ENCODE measurements at regions not wholly inside any gene's neighbourhood (a gene's known extent, or its start where the extent isn't known, plus 50 kb on each side); places are given as distances from the start of the nearest gene placed in this dataset.

DNA sequence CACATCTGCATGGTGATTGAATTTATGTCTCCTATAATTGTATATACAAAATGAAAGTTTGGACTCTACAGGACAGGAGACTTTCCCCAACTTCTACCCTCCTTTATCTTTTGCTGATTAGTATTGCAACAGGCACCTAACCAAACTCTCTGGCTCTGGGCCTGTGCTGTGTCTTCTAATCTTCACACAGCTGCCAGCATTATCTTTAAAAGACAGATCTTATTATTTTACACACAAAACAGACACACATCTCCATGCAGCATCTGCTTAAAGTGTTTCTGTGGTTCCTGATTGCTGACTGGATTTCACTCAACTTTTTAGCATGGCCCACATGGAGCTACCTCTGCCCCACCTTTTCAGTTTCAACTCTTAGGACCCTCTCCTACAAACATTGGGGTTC, 154.9 kb upstream of the PELI2 start:
- FAIRE-seq (no peak), DNase-seq (ENCODE audit: low read depth) (no peak)
- Histone ChIP-seq H3K9ac (ENCODE audit: low read length) (no peak overlapping the region), H2AFZ (ENCODE audit: low read depth, low read length) (no peak overlapping the region), H4K20me1 (ENCODE audit: insufficient read depth, low read length) (no peaks in the 10 kb centered on the region), H3K27me3 (ENCODE audit: insufficient read depth, low read length) (peaks cover 2% of the 10 kb centered on the region), H3K4me3 (ENCODE audit: insufficient read depth, low read depth, low read length) (no peak overlapping the region), H3K4me2 (ENCODE audit: low read length) (no peak overlapping the region), H3K79me2 (ENCODE audit: insufficient read depth, low read length) (no peaks in the 10 kb centered on the region), H3K9me3 (ENCODE audit: insufficient read depth, low read depth, low read length) (no peaks in the 10 kb centered on the region), H3K27ac (ENCODE audit: low read depth, low read length) (no peak overlapping the region), H3K4me1 (ENCODE audit: insufficient read depth, low read length) (no peaks in the 10 kb centered on the region), H3K36me3 (ENCODE audit: insufficient read depth, low read length) (no peaks in the 10 kb centered on the region)
- peaks cover 4% of the 10 kb centered on the region for H3K27me3 Mint-ChIP-seq (ENCODE audit: low read depth, unreplicated experiment)
- no peak for TF ChIP-seq EZH2 (IDR thresholded peaks at IDR 0.05; ENCODE audit: insufficient read depth, low read length)
- TF ChIP-seq, protein P1, sequence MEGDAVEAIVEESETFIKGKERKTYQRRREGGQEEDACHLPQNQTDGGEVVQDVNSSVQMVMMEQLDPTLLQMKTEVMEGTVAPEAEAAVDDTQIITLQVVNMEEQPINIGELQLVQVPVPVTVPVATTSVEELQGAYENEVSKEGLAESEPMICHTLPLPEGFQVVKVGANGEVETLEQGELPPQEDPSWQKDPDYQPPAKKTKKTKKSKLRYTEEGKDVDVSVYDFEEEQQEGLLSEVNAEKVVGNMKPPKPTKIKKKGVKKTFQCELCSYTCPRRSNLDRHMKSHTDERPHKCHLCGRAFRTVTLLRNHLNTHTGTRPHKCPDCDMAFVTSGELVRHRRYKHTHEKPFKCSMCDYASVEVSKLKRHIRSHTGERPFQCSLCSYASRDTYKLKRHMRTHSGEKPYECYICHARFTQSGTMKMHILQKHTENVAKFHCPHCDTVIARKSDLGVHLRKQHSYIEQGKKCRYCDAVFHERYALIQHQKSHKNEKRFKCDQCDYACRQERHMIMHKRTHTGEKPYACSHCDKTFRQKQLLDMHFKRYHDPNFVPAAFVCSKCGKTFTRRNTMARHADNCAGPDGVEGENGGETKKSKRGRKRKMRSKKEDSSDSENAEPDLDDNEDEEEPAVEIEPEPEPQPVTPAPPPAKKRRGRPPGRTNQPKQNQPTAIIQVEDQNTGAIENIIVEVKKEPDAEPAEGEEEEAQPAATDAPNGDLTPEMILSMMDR (IDR thresholded peaks at IDR 0.05; ENCODE audit: insufficient read depth, low read depth, low read length), result no peak
- no peaks in the 10 kb centered on the region for H3K4me1 Mint-ChIP-seq (ENCODE audit: low read depth, unreplicated experiment)
- H3K36me3 Mint-ChIP-seq (ENCODE audit: low read depth, unreplicated experiment), result no peaks in the 10 kb centered on the region
- no peak overlapping the region for H3K4me3 Mint-ChIP-seq (ENCODE audit: unreplicated experiment)
- H3K27ac Mint-ChIP-seq (ENCODE audit: unreplicated experiment), result no peak overlapping the region
- H3K9me3 Mint-ChIP-seq (ENCODE audit: unreplicated experiment), result no peaks in the 10 kb centered on the region

DNA sequence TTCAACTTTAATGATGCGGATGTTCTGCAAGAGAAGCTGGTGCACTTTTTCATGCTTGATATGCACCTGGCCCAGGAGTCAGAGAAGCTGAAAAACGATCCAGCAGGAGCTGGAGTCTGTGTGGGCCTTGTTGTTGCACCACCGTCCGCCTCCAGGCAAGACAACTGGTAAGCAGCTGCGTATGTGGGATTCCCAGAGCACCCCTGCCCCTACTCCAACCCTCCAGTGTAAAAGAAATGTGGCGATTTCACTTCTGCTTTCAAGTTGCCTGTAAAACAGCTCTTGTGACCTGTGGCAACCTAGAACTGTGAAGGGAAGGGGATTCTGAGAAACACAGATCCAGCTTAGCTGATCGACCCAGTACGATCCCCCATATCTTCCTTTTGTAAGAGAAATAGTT, 154.1 kb upstream of the PELI2 start:
- Histone ChIP-seq H3K4me2 (ENCODE audit: low read length) (no peak overlapping the region), H3K79me2 (ENCODE audit: insufficient read depth, low read length) (no peaks in the 10 kb centered on the region)
- no peak for FAIRE-seq

DNA sequence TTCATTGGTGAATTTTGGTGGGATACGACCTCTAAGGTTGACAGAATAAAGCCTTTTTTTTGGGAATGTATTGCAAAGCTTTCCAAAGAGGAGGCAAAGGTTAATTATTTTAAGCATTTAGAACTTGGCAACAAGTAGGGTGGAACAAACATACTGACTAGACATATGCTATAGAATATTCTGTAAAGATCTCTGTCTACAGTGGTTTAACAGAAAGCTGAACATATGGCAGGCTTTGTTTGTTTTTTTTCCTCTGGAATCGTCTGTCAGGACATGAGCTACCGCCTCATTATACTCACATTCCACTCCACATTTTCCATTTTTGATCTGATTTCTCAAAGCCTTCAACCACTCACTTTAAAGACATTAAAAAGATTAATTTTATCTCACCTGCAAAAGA, 153.4 kb upstream of the PELI2 start:
- no peaks in the 10 kb centered on the region for H3K79me2 ChIP-seq (ENCODE audit: insufficient read depth, low read length)
- H3K27me3 ChIP-seq (ENCODE audit: insufficient read depth, low read length), result peaks cover 2% of the 10 kb centered on the region
- Mint-ChIP-seq H3K27me3 (ENCODE audit: low read depth, unreplicated experiment) (peaks cover 3% of the 10 kb centered on the region), H3K36me3 (ENCODE audit: low read depth, unreplicated experiment) (peaks cover 2% of the 10 kb centered on the region), H3K4me1 (ENCODE audit: low read depth, unreplicated experiment) (no peaks in the 10 kb centered on the region), H3K4me3 (ENCODE audit: unreplicated experiment) (no peak overlapping the region), H3K27ac (ENCODE audit: unreplicated experiment) (no peak overlapping the region), H3K9me3 (ENCODE audit: unreplicated experiment) (no peaks in the 10 kb centered on the region)
- TF ChIP-seq, protein P1 (IDR thresholded peaks at IDR 0.05; ENCODE audit: insufficient read depth, low read depth, low read length), result no peak
- TF ChIP-seq EZH2 (IDR thresholded peaks at IDR 0.05; ENCODE audit: insufficient read depth, low read length), result no peak
- no peak for DNase-seq (ENCODE audit: low read depth)
- H2AFZ ChIP-seq (ENCODE audit: low read depth, low read length), result no peak overlapping the region
- H3K9ac ChIP-seq (ENCODE audit: low read length), result no peak overlapping the region
- H4K20me1 ChIP-seq (ENCODE audit: insufficient read depth, low read length), result no peaks in the 10 kb centered on the region
- H3K27ac ChIP-seq (ENCODE audit: low read depth, low read length), result no peak overlapping the region
- H3K9me3 ChIP-seq (ENCODE audit: insufficient read depth, low read depth, low read length), result no peaks in the 10 kb centered on the region
- H3K4me2 ChIP-seq (ENCODE audit: low read length), result no peak overlapping the region
- no peaks in the 10 kb centered on the region for H3K36me3 ChIP-seq (ENCODE audit: insufficient read depth, low read length)
- FAIRE-seq, result no peak
- H3K4me1 ChIP-seq (ENCODE audit: insufficient read depth, low read length), result no peaks in the 10 kb centered on the region
- no peak overlapping the region for H3K4me3 ChIP-seq (ENCODE audit: insufficient read depth, low read depth, low read length)

More for the DNA sequence above, 154.1 kb upstream of the PELI2 start:
- Histone ChIP-seq H4K20me1 (ENCODE audit: insufficient read depth, low read length) (no peaks in the 10 kb centered on the region), H2AFZ (ENCODE audit: low read depth, low read length) (no peak overlapping the region), H3K27ac (ENCODE audit: low read depth, low read length) (no peak overlapping the region), H3K36me3 (ENCODE audit: insufficient read depth, low read length) (no peaks in the 10 kb centered on the region), H3K4me3 (ENCODE audit: insufficient read depth, low read depth, low read length) (no peak overlapping the region), H3K27me3 (ENCODE audit: insufficient read depth, low read length) (peaks cover 2% of the 10 kb centered on the region), H3K4me1 (ENCODE audit: insufficient read depth, low read length) (no peaks in the 10 kb centered on the region), H3K9me3 (ENCODE audit: insufficient read depth, low read depth, low read length) (no peaks in the 10 kb centered on the region), H3K9ac (ENCODE audit: low read length) (no peak overlapping the region)
- no peak for DNase-seq (ENCODE audit: low read depth)
- no peak overlapping the region for H3K4me3 Mint-ChIP-seq (ENCODE audit: unreplicated experiment)
- TF ChIP-seq, protein P1 (IDR thresholded peaks at IDR 0.05; ENCODE audit: insufficient read depth, low read depth, low read length), result no peak
- no peak for TF ChIP-seq EZH2 (IDR thresholded peaks at IDR 0.05; ENCODE audit: insufficient read depth, low read length)
- H3K4me1 Mint-ChIP-seq (ENCODE audit: low read depth, unreplicated experiment), result no peaks in the 10 kb centered on the region
- peaks cover 3% of the 10 kb centered on the region for H3K27me3 Mint-ChIP-seq (ENCODE audit: low read depth, unreplicated experiment)
- H3K36me3 Mint-ChIP-seq (ENCODE audit: low read depth, unreplicated experiment), result no peaks in the 10 kb centered on the region
- no peak overlapping the region for H3K27ac Mint-ChIP-seq (ENCODE audit: unreplicated experiment)
- H3K9me3 Mint-ChIP-seq (ENCODE audit: unreplicated experiment), result no peaks in the 10 kb centered on the region
